Body of pancreas (tissue), 4 donors: ENCODE measurements at regions not wholly inside any gene's neighbourhood (a gene's known extent, or its start where the extent isn't known, plus 50 kb on each side); places are given as distances from the start of the nearest gene placed in this dataset.

Source experiments
- ATAC-seq: fragments of 150-250 bp; one replicate; pipeline ENCODE4 v1.9.1; 2016
- DNase-seq, 4 donors: peaks; one replicate each; pipeline ENCODE4 v3.0.0-alpha.2; 2019
- H3K27ac ChIP-seq, 4 donors: fragments of 200-600 bp; sonication (generic); 1 replicate in 3 of 4; 2 replicates in 1 of 4; pipeline versions ENCODE4 v1.5.1 to v1.6.1; 2016 to 2019; ENCODE audit warnings: mild to moderate bottlenecking in 1 of 4, mixed read lengths in 1 of 4, moderate library complexity in 1 of 4
- H3K27me3 ChIP-seq, 2 donors: fragments of 200-600 bp; sonication (generic); one replicate each; pipeline ENCODE4 v1.6.0; 2016; ENCODE audit warnings: mild to moderate bottlenecking in 1 of 2
- H3K36me3 ChIP-seq, 2 donors: fragments of 200-600 bp; sonication (generic); replicated peaks in 1 of 2; 2 replicates each; pipeline ENCODE4 v1.5.1; 2016; ENCODE audit warnings: low read depth in 2 of 2; ENCODE audit not compliant: insufficient read depth in 1 of 2
- H3K4me1 ChIP-seq: fragments of 200-600 bp; sonication (generic); one replicate; pipeline ENCODE4 v1.6.0; 2016
- H3K4me3 ChIP-seq, 2 donors: fragments of 200-600 bp; sonication (generic); 1 replicate in 1 of 2; 2 replicates in 1 of 2; pipeline ENCODE4 v1.5.1; 2016 to 2019
- H3K9me3 ChIP-seq, 3 donors: fragments of 200-600 bp; sonication (generic); 1 replicate in 2 of 3; 2 replicates in 1 of 3; pipeline ENCODE4 v1.5.1; 2016
- POLR2A ChIP-seq, 3 donors: fragments of 450-650 bp; IDR thresholded peaks; one replicate each; pipeline ENCODE4 v1.6.1; 2016; ENCODE audit warnings: antibody characterized with exemption in 3 of 3, mild to moderate bottlenecking in 2 of 3
- WGBS, 2 donors: methylation state at CpG; one replicate each; pipeline ENCODE4 v1.1.5; 2017; 5-methylcytosine and 5-hydroxymethylcytosine counted together
- intact Hi-C: fragments of 100-400 bp; cut with DNase I; formaldehyde crosslinking; loops from one replicate; pipeline ENCODE4 v1.15.1; 2023
- TF ChIP-seq, protein P1 (sequence below), 7 experiments: fragments of 450-650 bp in 4 of 7; fragments of 200-600 bp in 3 of 7; sonication (generic) in 3 of 7; IDR thresholded peaks; one replicate each; pipeline ENCODE4 v1.5.1; 2016 to 2019; ENCODE audit warnings: antibody characterized with exemption in 7 of 7

DNA sequence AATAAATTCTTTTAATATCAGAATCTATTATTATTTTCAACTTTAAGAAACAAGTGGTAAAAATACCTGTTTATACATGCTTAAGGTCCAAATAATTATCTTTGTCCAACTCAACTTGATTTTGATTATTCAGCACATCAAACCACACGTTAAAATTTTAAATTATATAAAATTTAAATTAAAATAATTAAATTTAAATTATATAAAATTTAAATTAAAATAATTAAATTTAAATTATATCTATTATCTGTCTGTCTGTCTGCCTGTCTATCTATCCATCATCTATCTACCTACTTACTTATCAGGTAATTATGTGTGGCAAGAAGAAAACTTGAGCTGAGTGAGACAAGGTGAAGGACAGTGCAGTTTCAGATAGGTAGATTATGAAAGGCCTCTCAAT lies 605.3 kb upstream of the RIOK2 start:
- no peak for TF ChIP-seq POLR2A (IDR thresholded peaks at IDR 0.05)
- TF ChIP-seq, protein P1, sequence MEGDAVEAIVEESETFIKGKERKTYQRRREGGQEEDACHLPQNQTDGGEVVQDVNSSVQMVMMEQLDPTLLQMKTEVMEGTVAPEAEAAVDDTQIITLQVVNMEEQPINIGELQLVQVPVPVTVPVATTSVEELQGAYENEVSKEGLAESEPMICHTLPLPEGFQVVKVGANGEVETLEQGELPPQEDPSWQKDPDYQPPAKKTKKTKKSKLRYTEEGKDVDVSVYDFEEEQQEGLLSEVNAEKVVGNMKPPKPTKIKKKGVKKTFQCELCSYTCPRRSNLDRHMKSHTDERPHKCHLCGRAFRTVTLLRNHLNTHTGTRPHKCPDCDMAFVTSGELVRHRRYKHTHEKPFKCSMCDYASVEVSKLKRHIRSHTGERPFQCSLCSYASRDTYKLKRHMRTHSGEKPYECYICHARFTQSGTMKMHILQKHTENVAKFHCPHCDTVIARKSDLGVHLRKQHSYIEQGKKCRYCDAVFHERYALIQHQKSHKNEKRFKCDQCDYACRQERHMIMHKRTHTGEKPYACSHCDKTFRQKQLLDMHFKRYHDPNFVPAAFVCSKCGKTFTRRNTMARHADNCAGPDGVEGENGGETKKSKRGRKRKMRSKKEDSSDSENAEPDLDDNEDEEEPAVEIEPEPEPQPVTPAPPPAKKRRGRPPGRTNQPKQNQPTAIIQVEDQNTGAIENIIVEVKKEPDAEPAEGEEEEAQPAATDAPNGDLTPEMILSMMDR (IDR thresholded peaks at IDR 0.05): no peak
- Histone ChIP-seq H3K4me1 (no peaks in the 10 kb centered on the region), H3K36me3 (no peaks in the 10 kb centered on the region), H3K4me3 (no peak overlapping the region), H3K9me3 (no peaks in the 10 kb centered on the region), H3K27me3 (no peaks in the 10 kb centered on the region), H3K27ac (no peak overlapping the region)
- no peak for ATAC-seq
- WGBS, 2 donors: 62 to 77% methylated on average over 1 of the region's 1 CpG
- intact Hi-C loops: no loop called here
- DNase-seq: no peak

DNA sequence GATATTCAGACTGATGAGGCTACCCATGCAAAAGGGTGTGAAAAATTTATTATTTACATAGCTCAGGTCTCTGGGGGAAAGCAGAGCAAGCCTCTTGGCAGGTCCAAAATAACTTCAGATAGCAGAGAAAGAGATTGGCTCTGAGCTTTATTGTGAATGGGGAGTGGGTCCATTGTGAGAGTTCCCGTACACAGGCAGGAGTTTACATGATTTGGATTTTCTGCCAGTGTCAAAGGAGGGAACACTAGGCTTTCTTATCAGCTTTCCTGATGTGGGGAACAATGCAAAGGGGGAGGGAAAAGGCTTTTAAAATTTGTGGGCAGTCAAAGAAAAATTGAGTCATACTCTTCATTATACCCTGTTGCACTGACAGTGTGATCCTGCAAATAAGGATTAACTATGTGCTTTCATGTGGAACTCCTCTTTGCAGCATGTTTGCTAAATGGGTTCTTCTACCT lies 615.0 kb upstream of the RIOK2 start:
- H3K27me3 ChIP-seq: no peaks in the 10 kb centered on the region
- no peaks in the 10 kb centered on the region for H3K9me3 ChIP-seq
- 24 to 25% methylated on average over 1 of the region's 1 CpG for WGBS, 2 donors
- no peaks in the 10 kb centered on the region for H3K36me3 ChIP-seq
- H3K27ac ChIP-seq: no peak overlapping the region
- DNase-seq (no peak), ATAC-seq (no peak)
- intact Hi-C loops: no loop called here
- TF ChIP-seq POLR2A (IDR thresholded peaks at IDR 0.05): no peak
- TF ChIP-seq, protein P1 (IDR thresholded peaks at IDR 0.05): no peak
- no peak overlapping the region for H3K4me3 ChIP-seq
- H3K4me1 ChIP-seq: no peaks in the 10 kb centered on the region

DNA sequence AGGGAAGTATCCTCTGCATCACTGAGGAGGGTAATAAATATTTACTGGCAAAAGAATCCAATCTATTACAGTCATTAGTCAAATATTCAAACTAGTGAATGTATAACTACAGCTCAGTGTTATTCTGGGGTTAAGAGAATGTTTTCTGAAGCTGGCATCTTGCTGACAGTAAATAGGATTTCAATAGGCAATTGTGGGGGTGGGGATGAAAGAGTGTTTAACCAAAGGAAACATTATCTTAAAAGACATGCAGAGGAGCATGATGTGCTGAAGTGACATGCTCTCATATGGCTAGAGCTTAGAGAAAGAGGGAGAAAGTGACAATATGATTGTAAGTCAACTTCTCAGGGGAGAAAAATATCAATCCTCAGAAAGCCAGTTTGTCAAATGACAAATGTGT lies 618.4 kb upstream of the RIOK2 start:
- H3K4me1 ChIP-seq: no peaks in the 10 kb centered on the region
- H3K27ac ChIP-seq: no peak overlapping the region
- ATAC-seq (no peak), DNase-seq (no peak)
- intact Hi-C loops: no loop called here
- H3K4me3 ChIP-seq: no peak overlapping the region
- TF ChIP-seq, protein P1 (IDR thresholded peaks at IDR 0.05): no peak
- no peak for TF ChIP-seq POLR2A (IDR thresholded peaks at IDR 0.05)
- no peaks in the 10 kb centered on the region for H3K9me3 ChIP-seq
- H3K36me3 ChIP-seq: no peaks in the 10 kb centered on the region
- no peaks in the 10 kb centered on the region for H3K27me3 ChIP-seq

DNA sequence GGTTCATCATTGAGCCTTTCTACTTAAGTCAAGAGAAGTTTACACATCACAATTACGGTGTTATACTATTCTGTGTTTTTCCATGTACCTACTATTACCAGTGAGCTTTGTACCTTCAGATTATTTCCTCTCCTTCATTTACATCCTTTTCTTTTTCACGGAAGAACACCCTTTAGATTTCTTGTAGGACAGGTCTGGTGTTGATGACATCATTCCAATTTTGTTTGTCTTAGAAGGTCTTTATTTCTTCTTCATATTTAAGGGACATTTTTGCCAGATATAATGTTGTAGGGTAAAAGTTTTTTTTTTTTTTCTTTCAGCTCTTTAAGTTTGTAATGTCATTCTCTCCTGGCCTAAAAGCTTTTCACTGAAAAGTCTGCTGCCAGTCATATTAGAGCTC lies 637.1 kb upstream of the RIOK2 start:
- WGBS, 2 donors: 51 to 85% methylated on average over 2 of the region's 2 CpGs
- TF ChIP-seq POLR2A (IDR thresholded peaks at IDR 0.05): no peak
- TF ChIP-seq, protein P1 (IDR thresholded peaks at IDR 0.05): no peak
- no peaks in the 10 kb centered on the region for H3K9me3 ChIP-seq
- no peak overlapping the region for H3K27ac ChIP-seq
- DNase-seq (no peak), ATAC-seq (no peak)
- H3K27me3 ChIP-seq: no peaks in the 10 kb centered on the region
- H3K36me3 ChIP-seq: no peaks in the 10 kb centered on the region
- intact Hi-C loops: no loop called here
- no peaks in the 10 kb centered on the region for H3K4me1 ChIP-seq
- no peak overlapping the region for H3K4me3 ChIP-seq

DNA sequence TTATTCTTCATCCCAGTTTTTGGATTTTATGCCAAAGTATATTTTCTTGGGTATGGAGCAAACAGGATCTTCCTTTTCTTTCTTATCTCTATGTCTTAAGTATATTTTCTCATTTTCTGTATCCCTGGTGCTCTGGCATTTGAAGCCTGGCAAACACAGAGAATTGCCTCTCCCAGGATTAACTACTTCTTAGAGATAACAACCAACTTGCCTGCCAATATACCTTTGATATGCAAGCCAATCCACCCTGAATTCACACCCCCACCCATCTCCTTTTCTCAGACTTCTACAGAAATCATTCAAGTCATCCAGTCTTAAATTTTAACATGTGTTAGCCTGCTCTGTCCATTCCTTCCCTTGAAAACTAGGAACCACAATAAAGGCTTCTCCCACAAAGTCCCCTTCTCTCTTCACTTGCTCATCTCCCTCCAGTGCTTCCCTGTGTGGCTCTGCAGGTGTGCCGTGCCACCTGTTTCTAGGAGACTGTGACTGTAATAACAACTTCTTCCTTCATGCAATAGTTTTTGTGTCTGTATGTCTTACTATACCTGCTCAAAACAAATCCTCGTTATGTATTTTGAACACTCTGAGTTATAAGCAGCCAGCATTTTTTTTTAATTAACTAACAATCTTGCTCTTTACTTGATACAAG lies 649.7 kb upstream of the RIOK2 start:
- no peaks in the 10 kb centered on the region for H3K27me3 ChIP-seq
- H3K27ac ChIP-seq: no peak overlapping the region
- no peaks in the 10 kb centered on the region for H3K9me3 ChIP-seq
- 56 to 80% methylated on average over 2 of the region's 2 CpGs for WGBS, 2 donors
- no peaks in the 10 kb centered on the region for H3K4me1 ChIP-seq
- H3K4me3 ChIP-seq: no peak overlapping the region
- TF ChIP-seq, protein P1 (IDR thresholded peaks at IDR 0.05): no peak
- no peak for TF ChIP-seq POLR2A (IDR thresholded peaks at IDR 0.05)
- ATAC-seq (no peak), DNase-seq (no peak)
- intact Hi-C loops: no loop called here
- no peaks in the 10 kb centered on the region for H3K36me3 ChIP-seq
